ENCODE measurements at regions not wholly inside any gene's neighbourhood (a gene's known extent, or its start where the extent isn't known, plus 50 kb on each side); places are given as distances from the start of the nearest gene placed in this dataset.

GRCh38 chr13:64428196-64428595 lies 2801.9 kb downstream of the PCDH9 start:
- DNase-seq = no peak
- Histone ChIP-seq H3K27ac (ENCODE audit: insufficient read depth, low read length, poor library complexity, severe bottlenecking) (no peak overlapping the region), H3K27me3 (replicated peaks; ENCODE audit: control insufficient read depth, insufficient read depth, low read length, poor library complexity, severe bottlenecking) (no peaks in the 10 kb centered on the region), H3K4me3 (ENCODE audit: insufficient read depth, low read depth, low read length, poor library complexity, severe bottlenecking) (no peak overlapping the region), H3K36me3 (ENCODE audit: control insufficient read depth, insufficient read depth, low read length) (no peaks in the 10 kb centered on the region), H3K9me3 (ENCODE audit: control insufficient read depth, low read length) (no peaks in the 10 kb centered on the region), H3K4me1 (ENCODE audit: control insufficient read depth, insufficient read depth, low read length, poor library complexity, severe bottlenecking) (no peaks in the 10 kb centered on the region)

GRCh38 chr13:64423467-64423866 lies 2806.7 kb downstream of the PCDH9 start:
- no peaks in the 10 kb centered on the region for H3K36me3 ChIP-seq (ENCODE audit: control insufficient read depth, insufficient read depth, low read length)
- H3K27me3 ChIP-seq (replicated peaks; ENCODE audit: control insufficient read depth, insufficient read depth, low read length, poor library complexity, severe bottlenecking) = no peaks in the 10 kb centered on the region
- no peak for DNase-seq
- no peaks in the 10 kb centered on the region for H3K9me3 ChIP-seq (ENCODE audit: control insufficient read depth, low read length)
- no peak overlapping the region for H3K27ac ChIP-seq (ENCODE audit: insufficient read depth, low read length, poor library complexity, severe bottlenecking)
- no peak overlapping the region for H3K4me3 ChIP-seq (ENCODE audit: insufficient read depth, low read depth, low read length, poor library complexity, severe bottlenecking)
- no peaks in the 10 kb centered on the region for H3K4me1 ChIP-seq (ENCODE audit: control insufficient read depth, insufficient read depth, low read length, poor library complexity, severe bottlenecking)

GRCh38 chr13:64420181-64420580 lies 2810.0 kb downstream of the PCDH9 start:
- H3K36me3 ChIP-seq (ENCODE audit: control insufficient read depth, insufficient read depth, low read length) = no peaks in the 10 kb centered on the region
- no peak for DNase-seq
- H3K4me1 ChIP-seq (ENCODE audit: control insufficient read depth, insufficient read depth, low read length, poor library complexity, severe bottlenecking) = no peaks in the 10 kb centered on the region
- H3K27me3 ChIP-seq (replicated peaks; ENCODE audit: control insufficient read depth, insufficient read depth, low read length, poor library complexity, severe bottlenecking) = no peaks in the 10 kb centered on the region
- no peak overlapping the region for H3K4me3 ChIP-seq (ENCODE audit: insufficient read depth, low read depth, low read length, poor library complexity, severe bottlenecking)
- no peak overlapping the region for H3K27ac ChIP-seq (ENCODE audit: insufficient read depth, low read length, poor library complexity, severe bottlenecking)
- H3K9me3 ChIP-seq (ENCODE audit: control insufficient read depth, low read length) = no peaks in the 10 kb centered on the region

- no peak for DNase-seq
- no peaks in the 10 kb centered on the region for H3K27me3 ChIP-seq (replicated peaks; ENCODE audit: control insufficient read depth, insufficient read depth, low read length, poor library complexity, severe bottlenecking)
These were observed 2812.6 kb downstream of the PCDH9 start for GRCh38 chr13:64417581-64417980.

GRCh38 chr13:64414381-64414780 lies 2815.8 kb downstream of the PCDH9 start:
- Histone ChIP-seq H3K4me1 (ENCODE audit: control insufficient read depth, insufficient read depth, low read length, poor library complexity, severe bottlenecking) (no peaks in the 10 kb centered on the region), H3K27me3 (replicated peaks; ENCODE audit: control insufficient read depth, insufficient read depth, low read length, poor library complexity, severe bottlenecking) (no peaks in the 10 kb centered on the region), H3K36me3 (ENCODE audit: control insufficient read depth, insufficient read depth, low read length) (no peaks in the 10 kb centered on the region), H3K9me3 (ENCODE audit: control insufficient read depth, low read length) (no peaks in the 10 kb centered on the region), H3K4me3 (ENCODE audit: insufficient read depth, low read depth, low read length, poor library complexity, severe bottlenecking) (no peak overlapping the region), H3K27ac (ENCODE audit: insufficient read depth, low read length, poor library complexity, severe bottlenecking) (no peak overlapping the region)
- DNase-seq = no peak

More at GRCh38 chr13:64417581-64417980, 2812.6 kb downstream of the PCDH9 start:
- H3K27ac ChIP-seq (ENCODE audit: insufficient read depth, low read length, poor library complexity, severe bottlenecking) = no peak overlapping the region
- H3K9me3 ChIP-seq (ENCODE audit: control insufficient read depth, low read length) = no peaks in the 10 kb centered on the region
- no peaks in the 10 kb centered on the region for H3K36me3 ChIP-seq (ENCODE audit: control insufficient read depth, insufficient read depth, low read length)
- H3K4me1 ChIP-seq (ENCODE audit: control insufficient read depth, insufficient read depth, low read length, poor library complexity, severe bottlenecking) = no peaks in the 10 kb centered on the region
- H3K4me3 ChIP-seq (ENCODE audit: insufficient read depth, low read depth, low read length, poor library complexity, severe bottlenecking) = no peak overlapping the region

- Histone ChIP-seq H3K27ac (ENCODE audit: insufficient read depth, low read length, poor library complexity, severe bottlenecking) (no peak overlapping the region), H3K36me3 (ENCODE audit: control insufficient read depth, insufficient read depth, low read length) (no peaks in the 10 kb centered on the region), H3K27me3 (replicated peaks; ENCODE audit: control insufficient read depth, insufficient read depth, low read length, poor library complexity, severe bottlenecking) (no peaks in the 10 kb centered on the region), H3K4me3 (ENCODE audit: insufficient read depth, low read depth, low read length, poor library complexity, severe bottlenecking) (no peak overlapping the region), H3K9me3 (ENCODE audit: control insufficient read depth, low read length) (no peaks in the 10 kb centered on the region), H3K4me1 (ENCODE audit: control insufficient read depth, insufficient read depth, low read length, poor library complexity, severe bottlenecking) (no peaks in the 10 kb centered on the region)
- DNase-seq = no peak
These were observed 2816.6 kb downstream of the PCDH9 start for GRCh38 chr13:64413529-64413928.

GRCh38 chr13:64410276-64411053 lies 2819.7 kb downstream of the PCDH9 start:
- Histone ChIP-seq H3K9me3 (ENCODE audit: control insufficient read depth, low read length) (no peaks in the 10 kb centered on the region), H3K27ac (ENCODE audit: insufficient read depth, low read length, poor library complexity, severe bottlenecking) (no peak overlapping the region), H3K36me3 (ENCODE audit: control insufficient read depth, insufficient read depth, low read length) (no peaks in the 10 kb centered on the region), H3K4me1 (ENCODE audit: control insufficient read depth, insufficient read depth, low read length, poor library complexity, severe bottlenecking) (no peaks in the 10 kb centered on the region), H3K4me3 (ENCODE audit: insufficient read depth, low read depth, low read length, poor library complexity, severe bottlenecking) (no peak overlapping the region), H3K27me3 (replicated peaks; ENCODE audit: control insufficient read depth, insufficient read depth, low read length, poor library complexity, severe bottlenecking) (no peaks in the 10 kb centered on the region)
- DNase-seq = no peak

- no peak overlapping the region for H3K4me3 ChIP-seq (ENCODE audit: insufficient read depth, low read depth, low read length, poor library complexity, severe bottlenecking)
- DNase-seq = no peak
- H3K36me3 ChIP-seq (ENCODE audit: control insufficient read depth, insufficient read depth, low read length) = no peaks in the 10 kb centered on the region
- no peak overlapping the region for H3K27ac ChIP-seq (ENCODE audit: insufficient read depth, low read length, poor library complexity, severe bottlenecking)
- H3K9me3 ChIP-seq (ENCODE audit: control insufficient read depth, low read length) = no peaks in the 10 kb centered on the region
- H3K4me1 ChIP-seq (ENCODE audit: control insufficient read depth, insufficient read depth, low read length, poor library complexity, severe bottlenecking) = no peaks in the 10 kb centered on the region
- H3K27me3 ChIP-seq (replicated peaks; ENCODE audit: control insufficient read depth, insufficient read depth, low read length, poor library complexity, severe bottlenecking) = no peaks in the 10 kb centered on the region
These were observed 2832.4 kb downstream of the PCDH9 start for GRCh38 chr13:64397701-64398100.

GRCh38 chr13:64377606-64378005 lies 2852.5 kb downstream of the PCDH9 start:
- H3K27me3 ChIP-seq (replicated peaks; ENCODE audit: control insufficient read depth, insufficient read depth, low read length, poor library complexity, severe bottlenecking) = no peaks in the 10 kb centered on the region
- no peak overlapping the region for H3K4me3 ChIP-seq (ENCODE audit: insufficient read depth, low read depth, low read length, poor library complexity, severe bottlenecking)
- H3K4me1 ChIP-seq (ENCODE audit: control insufficient read depth, insufficient read depth, low read length, poor library complexity, severe bottlenecking) = no peaks in the 10 kb centered on the region
- DNase-seq = no peak
- no peak overlapping the region for H3K27ac ChIP-seq (ENCODE audit: insufficient read depth, low read length, poor library complexity, severe bottlenecking)
- H3K9me3 ChIP-seq (ENCODE audit: control insufficient read depth, low read length) = no peaks in the 10 kb centered on the region
- no peaks in the 10 kb centered on the region for H3K36me3 ChIP-seq (ENCODE audit: control insufficient read depth, insufficient read depth, low read length)

GRCh38 chr13:64371461-64371860 lies 2858.7 kb downstream of the PCDH9 start:
- no peak overlapping the region for H3K27ac ChIP-seq (ENCODE audit: insufficient read depth, low read length, poor library complexity, severe bottlenecking)

More at GRCh38 chr13:64371461-64371860, 2858.7 kb downstream of the PCDH9 start:
- Histone ChIP-seq H3K27me3 (replicated peaks; ENCODE audit: control insufficient read depth, insufficient read depth, low read length, poor library complexity, severe bottlenecking) (no peaks in the 10 kb centered on the region), H3K9me3 (ENCODE audit: control insufficient read depth, low read length) (no peaks in the 10 kb centered on the region), H3K36me3 (ENCODE audit: control insufficient read depth, insufficient read depth, low read length) (no peaks in the 10 kb centered on the region), H3K4me3 (ENCODE audit: insufficient read depth, low read depth, low read length, poor library complexity, severe bottlenecking) (no peak overlapping the region), H3K4me1 (ENCODE audit: control insufficient read depth, insufficient read depth, low read length, poor library complexity, severe bottlenecking) (no peaks in the 10 kb centered on the region)
- DNase-seq = no peak

Measured in effector memory CD4-positive, alpha-beta T cell (primary cell).